Mucosa of descending colon (tissue), 3 donors: ENCODE measurements at regions not wholly inside any gene's neighbourhood (a gene's known extent, or its start where the extent isn't known, plus 50 kb on each side); places are given as distances from the start of the nearest gene placed in this dataset.

Experiments
- ATAC-seq: fragments of 200-7000 bp; cut with Tn5 transposase; one replicate; pipeline ENCODE4 v1.9.1; 2020; ENCODE audit warnings: mild to moderate bottlenecking, moderate library complexity
- DNase-seq, 3 donors: peaks; one replicate each; pipeline ENCODE4 v3.0.0-alpha.2; 2020
- H3K36me3 ChIP-seq: fragments of 200-600 bp; one replicate; pipeline ENCODE4 v1.8.0; 2021; ENCODE audit warnings: low read depth, mild to moderate bottlenecking
- H3K4me1 ChIP-seq: fragments of 200-600 bp; one replicate; pipeline ENCODE4 v1.8.0; 2021; ENCODE audit warnings: low read depth, mild to moderate bottlenecking
- H3K4me3 ChIP-seq: fragments of 200-600 bp; one replicate; pipeline ENCODE4 v1.8.0; 2021; ENCODE audit warnings: mild to moderate bottlenecking
- H3K9me3 ChIP-seq: fragments of 200-600 bp; one replicate; pipeline ENCODE4 v1.8.0; 2021; ENCODE audit warnings: mild to moderate bottlenecking
- CTCF ChIP-seq: fragments of 200-600 bp; IDR thresholded peaks from one replicate; pipeline ENCODE4 v1.8.0; 2022; ENCODE audit warnings: antibody characterized with exemption, mild to moderate bottlenecking
- intact Hi-C, 2 donors: fragments of 100-400 bp; cut with DNase I in 1 of 2; cut with micrococcal nuclease in 1 of 2; formaldehyde crosslinking; loops; one replicate each; pipeline versions ENCODE4 v1.11.0 to v1.11.1; 2022; cut with DNase I, micrococcal nuclease
- donor health status: DM: no; HTN: no; CAD: no; lungs with moderate emphysema.
- donor health status: DM: no; HTN: no; CAD: no.
- donor health status: DM: no; HTN: yes; CAD: no.

- no peaks in the 10 kb centered on the region for H3K36me3 ChIP-seq
- ATAC-seq = no peak
- DNase-seq = no peak
- no peaks in the 10 kb centered on the region for H3K9me3 ChIP-seq
- no peaks in the 10 kb centered on the region for H3K4me1 ChIP-seq
- intact Hi-C loops = no loop called here
- no peak for TF ChIP-seq CTCF
- no peak overlapping the region for H3K4me3 ChIP-seq
Observed at GRCh38 chr3:181940703-181941102, 229.0 kb downstream of the SOX2 start.

DNA sequence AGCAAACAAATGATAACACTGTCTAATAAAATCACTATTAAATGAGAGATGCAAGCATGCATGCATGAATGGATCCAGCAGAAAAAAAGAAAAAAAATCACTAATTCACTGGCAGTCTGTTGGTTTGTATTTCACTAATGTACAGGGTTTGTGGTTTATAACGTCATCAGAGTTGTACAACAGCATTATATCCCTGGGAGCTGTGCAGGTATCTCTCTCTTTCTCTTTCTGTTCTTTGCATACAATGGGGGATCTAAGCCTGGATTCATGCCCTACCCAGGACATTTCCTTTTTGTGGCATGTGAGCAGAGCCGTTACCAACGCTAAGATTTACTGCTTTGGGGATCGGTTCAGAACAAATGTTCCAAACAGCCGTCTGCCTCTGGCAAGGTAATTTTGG is 229.5 kb downstream of the SOX2 start:
- H3K4me1 ChIP-seq = no peaks in the 10 kb centered on the region
- ATAC-seq (no peak), DNase-seq (no peak)
- no peak overlapping the region for H3K4me3 ChIP-seq
- intact Hi-C loops = no loop called here
- no peaks in the 10 kb centered on the region for H3K36me3 ChIP-seq
- no peaks in the 10 kb centered on the region for H3K9me3 ChIP-seq
- TF ChIP-seq CTCF = no peak

GRCh38 chr3:181943285-181943684 is 231.6 kb downstream of the SOX2 start:
- Histone ChIP-seq H3K9me3 (no peaks in the 10 kb centered on the region), H3K4me1 (no peaks in the 10 kb centered on the region), H3K36me3 (no peaks in the 10 kb centered on the region), H3K4me3 (no peak overlapping the region)
- DNase-seq (no peak), ATAC-seq (no peak)
- no peak for TF ChIP-seq CTCF
- intact Hi-C loops = no loop called here

DNA sequence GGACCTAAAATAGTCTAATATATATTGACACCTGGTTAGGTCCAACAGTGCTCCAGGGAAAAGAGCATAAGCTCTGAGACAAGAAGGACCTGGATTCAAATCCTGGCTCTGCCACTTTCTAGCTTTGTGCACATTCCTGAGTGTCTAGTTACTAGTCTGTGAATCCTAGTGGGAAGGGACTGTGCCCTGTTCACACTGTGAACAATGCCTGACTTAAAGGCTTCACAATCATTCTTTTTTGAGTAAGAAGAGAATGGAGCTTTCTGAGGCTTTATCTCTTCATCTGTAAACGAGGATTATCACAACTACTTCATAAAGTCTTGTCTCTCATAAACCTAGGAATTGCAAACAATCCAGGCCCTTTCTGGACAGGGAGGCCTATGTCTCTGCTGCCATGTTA is 235.9 kb downstream of the SOX2 start:
- TF ChIP-seq CTCF = no peak
- DNase-seq (no peak), ATAC-seq (no peak)
- H3K4me1 ChIP-seq = no peaks in the 10 kb centered on the region
- no peaks in the 10 kb centered on the region for H3K36me3 ChIP-seq
- H3K4me3 ChIP-seq = no peak overlapping the region
- intact Hi-C loops = no loop called here
- H3K9me3 ChIP-seq = no peaks in the 10 kb centered on the region

- Histone ChIP-seq H3K4me1 (no peaks in the 10 kb centered on the region), H3K36me3 (no peaks in the 10 kb centered on the region), H3K4me3 (no peak overlapping the region), H3K9me3 (no peaks in the 10 kb centered on the region)
- ATAC-seq (no peak), DNase-seq (no peak)
- no peak for TF ChIP-seq CTCF
- intact Hi-C loops = no loop called here
Observed at GRCh38 chr3:181948286-181948685, 236.6 kb downstream of the SOX2 start.

GRCh38 chr3:181952221-181952620 is 240.5 kb downstream of the SOX2 start:
- Histone ChIP-seq H3K4me3 (no peak overlapping the region), H3K4me1 (no peaks in the 10 kb centered on the region), H3K36me3 (no peaks in the 10 kb centered on the region), H3K9me3 (no peaks in the 10 kb centered on the region)
- no peak for DNase-seq
- no peak for TF ChIP-seq CTCF
- intact Hi-C loops = no loop called here
- ATAC-seq = no peak
